T-cell (primary cell): ENCODE measurements at regions not wholly inside any gene's neighbourhood (a gene's known extent, or its start where the extent isn't known, plus 50 kb on each side); places are given as distances from the start of the nearest gene placed in this dataset.
"Not testable (repeated sequence)": the region's sequence is repeated elsewhere in the genome, so short reads cannot be mapped to it uniquely, and the experiment has no call there.

ENCODE experiments used
- ATAC-seq, 4 experiments: fragments of 200-7000 bp in 3 of 4; fragments of 150-1000 bp in 1 of 4; cut with Tn5 transposase; replicated peaks in 1 of 4; 1 replicate in 3 of 4; 2 replicates in 1 of 4; pipeline ENCODE4 v1.10.0; 2021; ENCODE audit warnings: moderate library complexity in 3 of 4, mild to moderate bottlenecking in 2 of 4, moderate number of reproducible peaks in 1 of 4
- CTCF ChIA-PET, 2 donors: fragments of 300-600 bp; sonication (Branson Sonifier 250); formaldehyde crosslinking; loops; one replicate each; lab custom pipeline; 2022; ENCODE audit warnings: antibody characterized with exemption in 2 of 2; lab: Charles Lee
- POLR2A ChIA-PET, 2 donors: fragments of 300-600 bp; sonication (Branson Sonifier 250); formaldehyde crosslinking; loops; one replicate each; lab custom pipeline; 2022; ENCODE audit warnings: antibody characterized with exemption in 2 of 2; lab: Charles Lee
- DNase-seq, 35 experiments: peaks; one replicate each; pipeline versions ENCODE4 v3.0.0 to v3.0.0-alpha.2; 2013 to 2023
- H3K27ac ChIP-seq: one replicate; pipeline ENCODE4 v1.5.1; 2013; ENCODE audit warnings: low read length
- H3K27me3 ChIP-seq, 2 experiments: replicated peaks in 1 of 2; 1 replicate in 1 of 2; 2 replicates in 1 of 2; pipeline versions ENCODE4 v1.6.1 to v1.7.0; 2013; ENCODE audit warnings: low read length in 1 of 2, mixed read lengths in 1 of 2; ENCODE audit not compliant: control insufficient read depth in 2 of 2, insufficient read depth in 2 of 2; ENCODE audit errors: extremely low read depth in 1 of 2
- H3K36me3 ChIP-seq, 2 donors: 1 replicate in 1 of 2; 2 replicates in 1 of 2; pipeline versions ENCODE4 v1.6.1 to v1.7.0; 2013; ENCODE audit warnings: low read length in 1 of 2; ENCODE audit not compliant: control insufficient read depth in 2 of 2, insufficient read depth in 1 of 2; ENCODE audit errors: extremely low read depth in 1 of 2
- H3K4me1 ChIP-seq, 2 experiments: 1 replicate in 1 of 2; 2 replicates in 1 of 2; pipeline versions ENCODE4 v1.6.1 to v1.7.0; 2013; ENCODE audit warnings: low read length in 2 of 2, mixed read lengths in 1 of 2; ENCODE audit not compliant: insufficient read depth in 2 of 2, control insufficient read depth in 1 of 2; ENCODE audit errors: extremely low read depth in 1 of 2
- H3K4me3 ChIP-seq, 2 donors: 1 replicate in 1 of 2; 2 replicates in 1 of 2; pipeline versions ENCODE4 v1.5.1 to v1.7.0; 2013; ENCODE audit warnings: mild to moderate bottlenecking in 2 of 2, low read length in 1 of 2, moderate library complexity in 1 of 2; ENCODE audit not compliant: control insufficient read depth in 1 of 2; ENCODE audit errors: extremely low read depth in 1 of 2
- H3K9me3 ChIP-seq: 2 replicates; pipeline ENCODE4 v1.7.0; 2013
- H3K27ac Mint-ChIP-seq, 2 donors: one replicate each; pipeline ENCODE4 v1.8.0; 2020 to 2021; ENCODE audit warnings: mild to moderate bottlenecking in 2 of 2, mixed read lengths in 2 of 2
- H3K27me3 Mint-ChIP-seq, 2 donors: one replicate each; pipeline ENCODE4 v1.8.0; 2021 to 2022; ENCODE audit warnings: mixed read lengths in 2 of 2
- H3K36me3 Mint-ChIP-seq: one replicate; pipeline ENCODE4 v1.8.0; 2021; ENCODE audit warnings: mixed read lengths
- H3K4me1 Mint-ChIP-seq, 3 donors: one replicate each; pipeline ENCODE4 v1.8.0; 2020 to 2022; ENCODE audit warnings: mixed read lengths in 3 of 3, mild to moderate bottlenecking in 1 of 3
- H3K4me3 Mint-ChIP-seq, 3 donors: one replicate each; pipeline ENCODE4 v1.8.0; 2020 to 2022; ENCODE audit warnings: mild to moderate bottlenecking in 3 of 3, mixed read lengths in 3 of 3, moderate library complexity in 3 of 3
- H3K9me3 Mint-ChIP-seq, 3 donors: one replicate each; pipeline ENCODE4 v1.8.0; 2020 to 2022; ENCODE audit warnings: mixed read lengths in 3 of 3
- WGBS: methylation state at CpG from one replicate; pipeline ENCODE4 v1.1.5; 2013; ENCODE audit warnings: missing lambda C conversion rate; ENCODE audit not compliant: insufficient coverage; 5-methylcytosine and 5-hydroxymethylcytosine counted together

GRCh38 chr18:5830902-5831301, 64.4 kb downstream of the TMEM200C start:
- POLR2A ChIA-PET, H3K4me3 ChIP-seq, H3K27me3 ChIP-seq, H3K4me1 ChIP-seq, H3K9me3 Mint-ChIP-seq, H3K4me3 Mint-ChIP-seq, H3K9me3 ChIP-seq, H3K36me3 Mint-ChIP-seq, H3K27me3 Mint-ChIP-seq, H3K27ac Mint-ChIP-seq, H3K36me3 ChIP-seq, H3K4me1 Mint-ChIP-seq, H3K27ac ChIP-seq, ATAC-seq, DNase-seq, CTCF ChIA-PET: not testable (repeated sequence)
- WGBS = no CpG with 5 or more reads among the region's 1 CpG

GRCh38 chr18:5828913-5829312, 66.4 kb downstream of the TMEM200C start:
- DNase-seq = no peak
- Histone ChIP-seq H3K36me3 (no peaks in the 10 kb centered on the region), H3K27ac (no peak overlapping the region), H3K4me3 (no peak overlapping the region), H3K9me3 (no peaks in the 10 kb centered on the region), H3K27me3 (peaks cover 0 to 3% of the 10 kb centered on the region in 2 experiments), H3K4me1 (no peaks in the 10 kb centered on the region)
- peaks cover 0 to 5% of the 10 kb centered on the region in 2 donors for H3K27me3 Mint-ChIP-seq
- ATAC-seq = no peak
- H3K27ac Mint-ChIP-seq = no peak overlapping the region
- H3K36me3 Mint-ChIP-seq = no peaks in the 10 kb centered on the region
- peaks cover 0 to 9% (median 0%) of the 10 kb centered on the region in 3 donors for H3K9me3 Mint-ChIP-seq
- H3K4me1 Mint-ChIP-seq = no peaks in the 10 kb centered on the region
- ChIA-PET CTCF (no interaction called here), POLR2A (no interaction called here)
- WGBS = no CpG with 5 or more reads among the region's 1 CpG
- no peak overlapping the region for H3K4me3 Mint-ChIP-seq

DNA sequence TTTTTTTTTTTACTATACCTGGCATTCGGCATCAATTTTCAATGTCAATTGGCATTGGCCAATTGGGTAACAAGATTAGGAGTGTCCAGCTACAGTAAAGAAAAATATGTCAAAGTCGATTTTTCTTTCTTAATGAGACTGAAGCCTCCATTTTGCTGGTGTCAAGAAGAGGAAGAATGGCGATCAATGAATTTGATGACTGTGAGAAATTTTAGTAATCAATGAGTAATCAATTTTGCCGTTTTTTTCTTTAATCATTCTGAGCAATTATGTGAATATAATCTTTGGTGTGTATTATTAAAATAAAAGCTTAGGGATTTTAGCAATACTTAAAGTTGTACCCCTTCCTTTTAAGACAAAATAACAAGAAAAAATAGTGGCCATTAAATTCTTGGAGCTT, 69.7 kb downstream of the TMEM200C start:
- Histone ChIP-seq H3K27ac (no peak overlapping the region), H3K27me3 (no peaks in the 10 kb centered on the region), H3K9me3 (no peaks in the 10 kb centered on the region), H3K4me1 (no peaks in the 10 kb centered on the region), H3K36me3 (no peaks in the 10 kb centered on the region), H3K4me3 (no peak overlapping the region)
- ATAC-seq (no peak), DNase-seq (no peak)
- no peak overlapping the region for H3K4me3 Mint-ChIP-seq
- no peaks in the 10 kb centered on the region for H3K36me3 Mint-ChIP-seq
- ChIA-PET POLR2A (no interaction called here), CTCF (interaction anchor here in 1 of 2 donors (0.5 kb wide), 1 partner anchor 1239 kb away, joined by 3 read pairs; no protein-coding TSS in a partner anchor)
- peaks cover 0 to 5% of the 10 kb centered on the region in 2 donors for H3K27me3 Mint-ChIP-seq
- no peaks in the 10 kb centered on the region for H3K4me1 Mint-ChIP-seq
- 80% methylated on average over 2 of the region's 4 CpGs for WGBS
- peaks cover 0 to 9% (median 0%) of the 10 kb centered on the region in 3 donors for H3K9me3 Mint-ChIP-seq
- H3K27ac Mint-ChIP-seq = no peak overlapping the region

- Mint-ChIP-seq H3K4me3 (no peak overlapping the region), H3K27me3 (peaks cover 0 to 8% of the 10 kb centered on the region in 2 donors), H3K36me3 (no peaks in the 10 kb centered on the region), H3K27ac (no peak overlapping the region), H3K9me3 (peaks cover 0 to 9% (median 0%) of the 10 kb centered on the region in 3 donors), H3K4me1 (no peaks in the 10 kb centered on the region)
- H3K9me3 ChIP-seq = no peaks in the 10 kb centered on the region
- ChIA-PET POLR2A (no interaction called here), CTCF (no interaction called here)
- DNase-seq = no peak
- no peaks in the 10 kb centered on the region for H3K36me3 ChIP-seq
- no peaks in the 10 kb centered on the region for H3K4me1 ChIP-seq
- no peaks in the 10 kb centered on the region for H3K27me3 ChIP-seq
- 41% methylated on average over 3 of the region's 5 CpGs for WGBS
- H3K4me3 ChIP-seq = no peak overlapping the region
- ATAC-seq = no peak
- no peak overlapping the region for H3K27ac ChIP-seq
These were observed 70.8 kb downstream of the TMEM200C start for GRCh38 chr18:5824370-5824984.

- Histone ChIP-seq H3K4me1 (no peaks in the 10 kb centered on the region), H3K4me3 (no peak overlapping the region), H3K9me3 (no peaks in the 10 kb centered on the region), H3K27ac (no peak overlapping the region), H3K36me3 (no peaks in the 10 kb centered on the region), H3K27me3 (no peaks in the 10 kb centered on the region)
- Mint-ChIP-seq H3K4me3 (no peak overlapping the region), H3K27ac (no peak overlapping the region), H3K4me1 (no peaks in the 10 kb centered on the region), H3K9me3 (no peaks in the 10 kb centered on the region), H3K36me3 (no peaks in the 10 kb centered on the region), H3K27me3 (peaks cover 0 to 7% of the 10 kb centered on the region in 2 donors)
- CTCF ChIA-PET = interaction anchor here in 1 of 2 donors (0.6 to 0.7 kb wide), 2 partner anchors 36 to 242 kb away, joined by 3 read pairs; no protein-coding TSS in a partner anchor
- POLR2A ChIA-PET = no interaction called here
- no CpG with 5 or more reads among the region's 1 CpG for WGBS
- ATAC-seq (no peak), DNase-seq (no peak)
These were observed 77.5 kb downstream of the TMEM200C start for GRCh38 chr18:5817816-5818215.

DNA sequence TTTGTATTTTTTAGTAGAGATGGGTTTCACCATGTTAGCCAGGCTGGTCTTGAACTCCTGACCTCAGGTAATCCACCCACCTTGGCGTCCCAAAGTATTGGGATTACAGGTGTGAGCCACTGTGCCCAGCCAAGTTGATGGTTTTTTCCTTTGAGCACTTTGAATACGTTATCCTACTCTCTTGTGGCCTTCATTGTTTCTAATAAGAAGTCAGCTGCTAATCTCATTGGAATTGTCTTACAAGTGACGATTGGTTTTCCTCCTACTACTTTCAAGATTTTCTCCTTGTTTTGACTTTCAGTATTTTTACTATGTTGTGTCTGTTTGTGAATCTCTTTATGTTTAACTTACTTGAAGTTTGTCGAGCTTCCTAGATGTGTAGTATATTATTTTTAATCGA, 88.5 kb downstream of the TMEM200C start:
- Mint-ChIP-seq H3K9me3 (peaks cover 13 to 53% (median 31%) of the 10 kb centered on the region in 3 donors), H3K27ac (no peak overlapping the region), H3K36me3 (no peaks in the 10 kb centered on the region), H3K4me1 (no peaks in the 10 kb centered on the region), H3K27me3 (peaks cover 0 to 3% of the 10 kb centered on the region in 2 donors), H3K4me3 (no peak overlapping the region)
- ChIA-PET CTCF (no interaction called here), POLR2A (no interaction called here)
- H3K4me3 ChIP-seq = no peak overlapping the region
- WGBS = 83% methylated on average over 2 of the region's 5 CpGs
- no peak overlapping the region for H3K27ac ChIP-seq
- no peak for ATAC-seq
- no peaks in the 10 kb centered on the region for H3K4me1 ChIP-seq
- no peak for DNase-seq
- no peaks in the 10 kb centered on the region for H3K36me3 ChIP-seq
- H3K27me3 ChIP-seq = peaks cover 0 to 4% of the 10 kb centered on the region in 2 experiments
- H3K9me3 ChIP-seq = no peaks in the 10 kb centered on the region
